ENCODE measurements at regions not wholly inside any gene's neighbourhood (a gene's known extent, or its start where the extent isn't known, plus 50 kb on each side); places are given as distances from the start of the nearest gene placed in this dataset.

GRCh38 chr16:66171578-66171977, 194.9 kb upstream of the CDH5 start:
- no peak overlapping the region for H3K4me3 ChIP-seq
- no peak for DNase-seq
- H3K4me1 ChIP-seq (ENCODE audit: low read depth) = no peaks in the 10 kb centered on the region
- intact Hi-C loops (cut with DNase I, micrococcal nuclease) = no loop called here
- no peaks in the 10 kb centered on the region for H3K36me3 ChIP-seq (ENCODE audit: low read depth)
- TF ChIP-seq CTCF (IDR thresholded peaks at IDR 0.05) = no peak
- no peaks in the 10 kb centered on the region for H3K9me3 ChIP-seq
- ATAC-seq = no peak

- intact Hi-C loops (cut with DNase I, micrococcal nuclease) = no loop called here
- no peaks in the 10 kb centered on the region for H3K9me3 ChIP-seq
- ATAC-seq (no peak), DNase-seq (no peak)
- H3K4me1 ChIP-seq (ENCODE audit: low read depth) = no peaks in the 10 kb centered on the region
- H3K4me3 ChIP-seq = no peak overlapping the region
- TF ChIP-seq CTCF (IDR thresholded peaks at IDR 0.05) = no peak
- H3K36me3 ChIP-seq (ENCODE audit: low read depth) = no peaks in the 10 kb centered on the region
Measured at GRCh38 chr16:66170989-66171388, 195.5 kb upstream of the CDH5 start.

GRCh38 chr16:66169817-66170216, 196.7 kb upstream of the CDH5 start:
- DNase-seq = no peak
- Histone ChIP-seq H3K9me3 (no peaks in the 10 kb centered on the region), H3K4me1 (ENCODE audit: low read depth) (no peaks in the 10 kb centered on the region), H3K36me3 (ENCODE audit: low read depth) (no peaks in the 10 kb centered on the region), H3K4me3 (no peak overlapping the region)
- no peak for TF ChIP-seq CTCF (IDR thresholded peaks at IDR 0.05)
- intact Hi-C loops (cut with DNase I, micrococcal nuclease) = no loop called here
- ATAC-seq = no peak

GRCh38 chr16:66168777-66169176, 197.7 kb upstream of the CDH5 start:
- H3K4me1 ChIP-seq (ENCODE audit: low read depth) = no peaks in the 10 kb centered on the region
- no peak overlapping the region for H3K4me3 ChIP-seq
- no peaks in the 10 kb centered on the region for H3K36me3 ChIP-seq (ENCODE audit: low read depth)
- ATAC-seq (no peak), DNase-seq (no peak)
- TF ChIP-seq CTCF (IDR thresholded peaks at IDR 0.05) = no peak
- intact Hi-C loops (cut with DNase I, micrococcal nuclease) = no loop called here
- H3K9me3 ChIP-seq = no peaks in the 10 kb centered on the region

- DNase-seq (no peak), ATAC-seq (no peak)
- no peaks in the 10 kb centered on the region for H3K4me1 ChIP-seq (ENCODE audit: low read depth)
- H3K36me3 ChIP-seq (ENCODE audit: low read depth) = no peaks in the 10 kb centered on the region
- no peaks in the 10 kb centered on the region for H3K9me3 ChIP-seq
- intact Hi-C loops (cut with DNase I, micrococcal nuclease) = no loop called here
- no peak overlapping the region for H3K4me3 ChIP-seq
- no peak for TF ChIP-seq CTCF (IDR thresholded peaks at IDR 0.05)
Measured at GRCh38 chr16:66167564-66168291, 198.8 kb upstream of the CDH5 start.

GRCh38 chr16:66166490-66166889, 200.0 kb upstream of the CDH5 start:
- Histone ChIP-seq H3K4me1 (ENCODE audit: low read depth) (no peaks in the 10 kb centered on the region), H3K4me3 (no peak overlapping the region), H3K36me3 (ENCODE audit: low read depth) (no peaks in the 10 kb centered on the region), H3K9me3 (no peaks in the 10 kb centered on the region)
- ATAC-seq (no peak), DNase-seq (no peak)
- intact Hi-C loops (cut with DNase I, micrococcal nuclease) = no loop called here
- TF ChIP-seq CTCF (IDR thresholded peaks at IDR 0.05) = no peak
